ENCODE measurements at regions not wholly inside any gene's neighbourhood (a gene's known extent, or its start where the extent isn't known, plus 50 kb on each side); places are given as distances from the start of the nearest gene placed in this dataset.

- DNase-seq (ENCODE audit: low spot score): no peak
- in situ Hi-C loops (cut with HindIII; ENCODE audit: low sequenced_read_pairs): no loop called here
Measured at GRCh38 chr4:165709973-165710526, 163.0 kb upstream of the TLL1 start.

- in situ Hi-C loops (cut with HindIII; ENCODE audit: low sequenced_read_pairs): no loop called here
- no peak for DNase-seq (ENCODE audit: low spot score)
Measured at GRCh38 chr4:165711436-165711835, 161.6 kb upstream of the TLL1 start.

- no peak for DNase-seq (ENCODE audit: low spot score)
- in situ Hi-C loops (cut with HindIII; ENCODE audit: low sequenced_read_pairs): no loop called here
Measured at GRCh38 chr4:165711912-165712311, 161.1 kb upstream of the TLL1 start.

GRCh38 chr4:165714650-165715049 is 158.4 kb upstream of the TLL1 start:
- no peak for DNase-seq (ENCODE audit: low spot score)
- in situ Hi-C loops (cut with HindIII; ENCODE audit: low sequenced_read_pairs): no loop called here

GRCh38 chr4:165715211-165715610 is 157.8 kb upstream of the TLL1 start:
- no peak for DNase-seq (ENCODE audit: low spot score)
- in situ Hi-C loops (cut with HindIII; ENCODE audit: low sequenced_read_pairs): no loop called here

- in situ Hi-C loops (cut with HindIII; ENCODE audit: low sequenced_read_pairs): no loop called here
- DNase-seq (ENCODE audit: low spot score): no peak
Measured at GRCh38 chr4:165715989-165716388, 157.0 kb upstream of the TLL1 start.

GRCh38 chr4:165716472-165716871 is 156.6 kb upstream of the TLL1 start:
- DNase-seq (ENCODE audit: low spot score): no peak
- in situ Hi-C loops (cut with HindIII; ENCODE audit: low sequenced_read_pairs): no loop called here

GRCh38 chr4:165718660-165719059 is 154.4 kb upstream of the TLL1 start:
- no peak for DNase-seq (ENCODE audit: low spot score)
- in situ Hi-C loops (cut with HindIII; ENCODE audit: low sequenced_read_pairs): no loop called here

- in situ Hi-C loops (cut with HindIII; ENCODE audit: low sequenced_read_pairs): no loop called here
Measured at GRCh38 chr4:165720411-165721082, 152.5 kb upstream of the TLL1 start.

GRCh38 chr4:165721815-165722214 is 151.2 kb upstream of the TLL1 start:
- in situ Hi-C loops (cut with HindIII; ENCODE audit: low sequenced_read_pairs): no loop called here
- no peak for DNase-seq (ENCODE audit: low spot score)

More at GRCh38 chr4:165720411-165721082, 152.5 kb upstream of the TLL1 start:
- DNase-seq (ENCODE audit: low spot score): no peak

- no peak for DNase-seq (ENCODE audit: low spot score)
- in situ Hi-C loops (cut with HindIII; ENCODE audit: low sequenced_read_pairs): no loop called here
Measured at GRCh38 chr4:165723051-165723795, 149.8 kb upstream of the TLL1 start.

GRCh38 chr4:165724786-165725185 is 148.3 kb upstream of the TLL1 start:
- in situ Hi-C loops (cut with HindIII; ENCODE audit: low sequenced_read_pairs): no loop called here
- DNase-seq (ENCODE audit: low spot score): no peak

GRCh38 chr4:165725352-165725751 is 147.7 kb upstream of the TLL1 start:
- no peak for DNase-seq (ENCODE audit: low spot score)
- in situ Hi-C loops (cut with HindIII; ENCODE audit: low sequenced_read_pairs): no loop called here

GRCh38 chr4:165726831-165727230 is 146.2 kb upstream of the TLL1 start:
- in situ Hi-C loops (cut with HindIII; ENCODE audit: low sequenced_read_pairs): no loop called here
- no peak for DNase-seq (ENCODE audit: low spot score)

- no peak for DNase-seq (ENCODE audit: low spot score)
- in situ Hi-C loops (cut with HindIII; ENCODE audit: low sequenced_read_pairs): no loop called here
Measured at GRCh38 chr4:165737309-165737972, 135.6 kb upstream of the TLL1 start.

GRCh38 chr4:165738571-165738970 is 134.5 kb upstream of the TLL1 start:
- in situ Hi-C loops (cut with HindIII; ENCODE audit: low sequenced_read_pairs): no loop called here

GRCh38 chr4:165740911-165741310 is 132.1 kb upstream of the TLL1 start:
- in situ Hi-C loops (cut with HindIII; ENCODE audit: low sequenced_read_pairs): no loop called here
- DNase-seq (ENCODE audit: low spot score): peak; percentile 64

More at GRCh38 chr4:165738571-165738970, 134.5 kb upstream of the TLL1 start:
- DNase-seq (ENCODE audit: low spot score): no peak

- no peak for DNase-seq (ENCODE audit: low spot score)
- in situ Hi-C loops (cut with HindIII; ENCODE audit: low sequenced_read_pairs): no loop called here
Measured at GRCh38 chr4:165743422-165743821, 129.6 kb upstream of the TLL1 start.

- in situ Hi-C loops (cut with HindIII; ENCODE audit: low sequenced_read_pairs): no loop called here
- no peak for DNase-seq (ENCODE audit: low spot score)
Measured at GRCh38 chr4:165744370-165744769, 128.7 kb upstream of the TLL1 start.

- in situ Hi-C loops (cut with HindIII; ENCODE audit: low sequenced_read_pairs): no loop called here
- DNase-seq (ENCODE audit: low spot score): no peak
Measured at GRCh38 chr4:165748321-165748720, 124.7 kb upstream of the TLL1 start.
